Activated T-cell treated with anti-CD3 and anti-CD28 coated beads for 4 hours (primary cell): ENCODE measurements at regions not wholly inside any gene's neighbourhood (a gene's known extent, or its start where the extent isn't known, plus 50 kb on each side); places are given as distances from the start of the nearest gene placed in this dataset.
A peak's percentile ranks its signal among the peaks of the same experiment; 100 is the strongest.

Experiments used
- DNase-seq: peaks from one replicate; pipeline ENCODE4 v3.0.0-alpha.2; 2020

GRCh38 chr10:62919776-62920175, 103.6 kb upstream of the EGR2 start:
- DNase-seq, result no peak

- DNase-seq, result no peak
Observed at GRCh38 chr10:62917475-62918238, 101.5 kb upstream of the EGR2 start.

GRCh38 chr10:62916141-62916603, 100.0 kb upstream of the EGR2 start:
- no peak for DNase-seq

- DNase-seq, result no peak
Observed at GRCh38 chr10:62915158-62915557, 99.0 kb upstream of the EGR2 start.

- no peak for DNase-seq
Observed at GRCh38 chr10:62912086-62912485, 95.9 kb upstream of the EGR2 start.

GRCh38 chr10:62911210-62911963, 95.2 kb upstream of the EGR2 start:
- no peak for DNase-seq

GRCh38 chr10:62907470-62908212, 91.5 kb upstream of the EGR2 start:
- no peak for DNase-seq

GRCh38 chr10:62904281-62904875, 88.2 kb upstream of the EGR2 start:
- no peak for DNase-seq

- DNase-seq, result no peak
Observed at GRCh38 chr10:62903828-62904227, 87.7 kb upstream of the EGR2 start.

GRCh38 chr10:62900829-62901571, 84.8 kb upstream of the EGR2 start:
- no peak for DNase-seq

GRCh38 chr10:62899311-62899710, 83.1 kb upstream of the EGR2 start:
- no peak for DNase-seq

- no peak for DNase-seq
Observed at GRCh38 chr10:62895063-62895462, 78.9 kb upstream of the EGR2 start.

- no peak for DNase-seq
Observed at GRCh38 chr10:62894156-62894555, 78.0 kb upstream of the EGR2 start.

- DNase-seq, result no peak
Observed at GRCh38 chr10:62893036-62893435, 76.9 kb upstream of the EGR2 start.

GRCh38 chr10:62890395-62890794, 74.2 kb upstream of the EGR2 start:
- no peak for DNase-seq

- DNase-seq, result no peak
Observed at GRCh38 chr10:62887642-62888041, 71.5 kb upstream of the EGR2 start.

GRCh38 chr10:62885684-62886461, 69.7 kb upstream of the EGR2 start:
- DNase-seq, result no peak

GRCh38 chr10:62880162-62880561, 64.0 kb upstream of the EGR2 start:
- no peak for DNase-seq

- peak; percentile 5 for DNase-seq
Observed at GRCh38 chr10:62873866-62874265, 57.7 kb upstream of the EGR2 start.

- no peak for DNase-seq
Observed at GRCh38 chr10:62870866-62871265, 54.7 kb upstream of the EGR2 start.

- no peak for DNase-seq
Observed at GRCh38 chr10:62869958-62870357, 53.8 kb upstream of the EGR2 start.

GRCh38 chr10:62866941-62867340, 50.8 kb upstream of the EGR2 start:
- DNase-seq, result no peak
